PC-3 (cell line): ENCODE measurements at regions not wholly inside any gene's neighbourhood (a gene's known extent, or its start where the extent isn't known, plus 50 kb on each side); places are given as distances from the start of the nearest gene placed in this dataset.
A peak's percentile ranks its signal among the peaks of the same experiment; 100 is the strongest.

Source experiments
- ATAC-seq: fragments of 200-7000 bp; cut with Tn5 transposase; 2 replicates; pipeline ENCODE4 v1.9.1; 2020; ENCODE audit warnings: mild to moderate bottlenecking, moderate library complexity
- BruUV-seq: library from RNA; stranded (reverse); fragments of 400-500 nt; replicated peaks from 2 replicates; lab custom pipeline; 2021; lab: Mats Ljungman, UMichigan
- CTCF ChIA-PET: fragments of 300-600 bp; sonication (Branson Sonifier 250); formaldehyde crosslinking; loops from one replicate; lab custom pipeline; 2022; ENCODE audit warnings: antibody characterized with exemption; lab: Charles Lee
- POLR2A ChIA-PET: fragments of 300-600 bp; sonication (Branson Sonifier 250); formaldehyde crosslinking; loops from one replicate; lab custom pipeline; 2022; ENCODE audit warnings: antibody characterized with exemption; ENCODE audit not compliant: unreplicated experiment; lab: Charles Lee
- DNase-seq: peaks from one replicate; pipeline ENCODE4 v3.0.0-alpha.2; 2015
- H2AFZ ChIP-seq: fragments of 300-600 bp; sonication (generic); 2 replicates; pipeline ENCODE4 v1.6.0; 2016; ENCODE audit warnings: antibody characterized with exemption, low read length
- H3F3A ChIP-seq: fragments of 300-600 bp; sonication (generic); one replicate; pipeline ENCODE4 v1.6.0; 2017; ENCODE audit warnings: antibody characterized with exemption, low read length, control low read depth, mild to moderate bottlenecking; ENCODE audit not compliant: unreplicated experiment
- H3K27ac ChIP-seq: fragments of 300-600 bp; sonication (generic); 2 replicates; pipeline ENCODE4 v1.5.1; 2016; ENCODE audit warnings: mild to moderate bottlenecking, low read length
- H3K27me3 ChIP-seq: fragments of 300-600 bp; sonication (generic); 2 replicates; pipeline ENCODE4 v1.6.1; 2016; ENCODE audit warnings: low read length, mixed read lengths
- H3K36me3 ChIP-seq: fragments of 300-600 bp; sonication (generic); 2 replicates; pipeline ENCODE4 v1.6.1; 2016; ENCODE audit warnings: low read depth, mixed run types, low read length, mixed read lengths
- H3K4me1 ChIP-seq: fragments of 300-600 bp; sonication (generic); 2 replicates; pipeline ENCODE4 v1.5.1; 2016; ENCODE audit warnings: low read length; ENCODE audit not compliant: insufficient read depth
- H3K4me2 ChIP-seq: fragments of 300-600 bp; sonication (generic); 2 replicates; pipeline ENCODE4 v1.6.0; 2016; ENCODE audit warnings: low read length
- H3K4me3 ChIP-seq: fragments of 300-600 bp; sonication (generic); 2 replicates; pipeline ENCODE4 v1.5.1; 2016; ENCODE audit warnings: mild to moderate bottlenecking, low read length, mixed read lengths
- H3K79me2 ChIP-seq: fragments of 300-600 bp; sonication (generic); 2 replicates; pipeline ENCODE4 v1.6.1; 2017; ENCODE audit warnings: low read length, mixed read lengths
- H3K9ac ChIP-seq: fragments of 300-600 bp; sonication (generic); 2 replicates; pipeline ENCODE4 v1.6.0; 2016; ENCODE audit warnings: mild to moderate bottlenecking, low read length
- H3K9me2 ChIP-seq: fragments of 300-600 bp; sonication (generic); replicated peaks from 2 replicates; pipeline ENCODE4 v1.6.1; 2016; ENCODE audit warnings: mixed run types, low read length, mixed read lengths
- H3K9me3 ChIP-seq: fragments of 300-600 bp; sonication (generic); 2 replicates; pipeline ENCODE4 v1.6.1; 2016; ENCODE audit warnings: low read length, mixed read lengths
- H4K20me1 ChIP-seq: fragments of 300-600 bp; sonication (generic); 2 replicates; pipeline ENCODE4 v1.6.1; 2016; ENCODE audit warnings: low read length, mixed read lengths
- CTCF ChIP-seq: fragments of 300-600 bp; sonication (generic); conservative IDR thresholded peaks from 2 replicates; pipeline ENCODE4 v1.5.1; 2017; ENCODE audit warnings: antibody characterized with exemption, low read depth, mild to moderate bottlenecking, low read length
- EZH2 ChIP-seq: fragments of 300-600 bp; sonication (generic); IDR thresholded peaks from one replicate; pipeline ENCODE4 v1.6.1; 2017; ENCODE audit warnings: antibody characterized with exemption, mild to moderate bottlenecking, low read length; ENCODE audit not compliant: unreplicated experiment
- EZH2phosphoT487 ChIP-seq: fragments of 300-600 bp; sonication (generic); IDR thresholded peaks from 2 replicates; pipeline ENCODE4 v1.6.1; 2018; ENCODE audit warnings: mild to moderate bottlenecking, antibody characterized with exemption, low read length, borderline replicate concordance
- intact Hi-C: fragments of 100-400 bp; cut with micrococcal nuclease; formaldehyde crosslinking; loops from 2 replicates; pipeline ENCODE4 v1.9.0; 2023

- peak; percentile 78 for DNase-seq
- Histone ChIP-seq H2AFZ (no peak overlapping the region), H3K36me3 (no peaks in the 10 kb centered on the region), H3K9me3 (no peaks in the 10 kb centered on the region), H3K27me3 (no peaks in the 10 kb centered on the region), H3K27ac (peak overlapping the region; percentile 30), H3K4me3 (no peak overlapping the region), H3K79me2 (no peaks in the 10 kb centered on the region), H3F3A (peaks cover 6% of the 10 kb centered on the region), H3K4me2 (no peak overlapping the region), H3K9me2 (no peaks in the 10 kb centered on the region), H4K20me1 (no peaks in the 10 kb centered on the region), H3K4me1 (peaks cover 44% of the 10 kb centered on the region), H3K9ac (no peak overlapping the region)
- no TSS peak for BruUV-seq
- TF ChIP-seq EZH2 (no peak), EZH2phosphoT487 (no peak), CTCF (no peak)
- POLR2A ChIA-PET = interaction anchor here (0.7 kb wide), 1 partner anchor 303 kb away, joined by 3 read pairs; no protein-coding TSS in a partner anchor
- intact Hi-C loops = no loop called here
- CTCF ChIA-PET = interaction anchor here (1.4 kb wide), 1 partner anchor 303 kb away, joined by 6 read pairs; no protein-coding TSS in a partner anchor
- no peak for ATAC-seq
These were observed 200.9 kb upstream of the ZPLD1 start for GRCh38 chr3:102233881-102234280.

DNA sequence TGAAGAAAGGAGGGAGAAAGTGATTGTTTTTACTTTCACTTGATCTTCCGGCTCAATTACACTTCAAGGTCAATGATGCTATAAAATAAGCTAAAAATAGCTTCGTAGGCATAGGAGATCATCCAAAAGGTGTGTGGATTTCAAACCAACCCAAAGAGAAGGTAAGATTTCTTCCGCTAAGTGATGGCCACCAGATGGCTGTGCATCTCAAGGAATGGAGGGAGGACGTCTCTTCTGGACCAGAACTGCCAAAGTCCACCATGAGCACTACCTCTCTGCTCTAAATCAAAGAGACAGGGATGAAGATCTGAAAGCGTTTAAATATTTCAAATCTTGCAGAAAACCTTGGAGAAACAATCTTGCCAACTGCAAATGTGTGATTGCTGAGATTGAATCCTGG, 199.1 kb upstream of the ZPLD1 start:
- no peak overlapping the region for H3K4me2 ChIP-seq
- H3K9me3 ChIP-seq = no peaks in the 10 kb centered on the region
- H3K27ac ChIP-seq = no peak overlapping the region
- no peaks in the 10 kb centered on the region for H3K9me2 ChIP-seq
- TF ChIP-seq CTCF = peak; percentile 85
- TF ChIP-seq EZH2 = no peak
- no peaks in the 10 kb centered on the region for H3K27me3 ChIP-seq
- H4K20me1 ChIP-seq = no peaks in the 10 kb centered on the region
- no peaks in the 10 kb centered on the region for H3K79me2 ChIP-seq
- ChIA-PET CTCF (interaction anchor here (1.5 kb wide), 1 partner anchor 301 kb away, joined by 21 read pairs; no protein-coding TSS in a partner anchor), POLR2A (no interaction called here)
- no TSS peak for BruUV-seq
- intact Hi-C loops = loop anchor here (1.0 kb wide), 1 partner anchor 301 kb away; no protein-coding TSS in a partner anchor
- DNase-seq (peak; percentile 57), ATAC-seq (no peak)
- H3K4me3 ChIP-seq = no peak overlapping the region
- no peak overlapping the region for H3K9ac ChIP-seq
- H3K4me1 ChIP-seq = peaks cover 56% of the 10 kb centered on the region
- H2AFZ ChIP-seq = no peak overlapping the region
- H3K36me3 ChIP-seq = no peaks in the 10 kb centered on the region
- H3F3A ChIP-seq = peaks cover 6% of the 10 kb centered on the region

DNA sequence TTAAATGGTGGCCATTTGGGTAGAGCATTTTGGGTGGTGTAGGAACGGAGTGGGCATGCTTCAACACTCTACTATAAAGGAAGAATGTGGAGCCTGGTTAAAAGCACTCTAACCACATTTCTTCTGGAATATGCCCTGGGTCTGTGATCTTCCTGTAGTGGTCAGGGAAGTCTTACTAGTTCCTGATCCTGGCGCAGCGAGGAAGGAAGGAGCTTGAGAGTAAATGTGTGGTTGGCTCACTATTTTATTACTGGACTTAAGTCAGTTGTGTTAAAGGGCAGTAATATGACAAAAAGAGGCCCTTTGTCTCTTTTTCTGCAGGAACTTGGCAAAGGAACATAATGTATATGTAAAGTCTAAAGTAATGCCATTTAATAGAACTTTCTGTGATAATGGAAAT, 197.6 kb upstream of the ZPLD1 start:
- TF ChIP-seq EZH2phosphoT487 (no peak), EZH2 (no peak), CTCF (no peak)
- H3F3A ChIP-seq = peaks cover 6% of the 10 kb centered on the region
- no TSS peak for BruUV-seq
- no peak overlapping the region for H3K4me3 ChIP-seq
- H3K27me3 ChIP-seq = no peaks in the 10 kb centered on the region
- peaks cover 56% of the 10 kb centered on the region for H3K4me1 ChIP-seq
- ATAC-seq = peak; percentile 47
- POLR2A ChIA-PET = interaction anchor here (0.7 kb wide), 1 partner anchor 288 kb away, joined by 3 read pairs; no protein-coding TSS in a partner anchor
- peak overlapping the region; percentile 59 for H3K4me2 ChIP-seq
- DNase-seq = peak; percentile 89
- no peaks in the 10 kb centered on the region for H3K79me2 ChIP-seq
- no peaks in the 10 kb centered on the region for H4K20me1 ChIP-seq
- H3K36me3 ChIP-seq = no peaks in the 10 kb centered on the region
- intact Hi-C loops = loop anchor here (1.0 kb wide), 1 partner anchor 292 kb away; no protein-coding TSS in a partner anchor
- no peak overlapping the region for H2AFZ ChIP-seq
- H3K9me2 ChIP-seq = no peaks in the 10 kb centered on the region
- H3K27ac ChIP-seq = peak overlapping the region; percentile 92
- no peaks in the 10 kb centered on the region for H3K9me3 ChIP-seq
- H3K9ac ChIP-seq = peak overlapping the region; percentile 70
- CTCF ChIA-PET = interaction anchor here (0.5 to 3.1 kb wide), 3 partner anchors 8 to 299 kb away, joined by 3 to 27 read pairs (median 5); no protein-coding TSS in a partner anchor
